Suppressor macrophage treated with lipopolysaccharide for 1 hour (primary cell): ENCODE measurements at regions not wholly inside any gene's neighbourhood (a gene's known extent, or its start where the extent isn't known, plus 50 kb on each side); places are given as distances from the start of the nearest gene placed in this dataset.
"Not testable (repeated sequence)": the region's sequence is repeated elsewhere in the genome, so short reads cannot be mapped to it uniquely, and the experiment has no call there.

Experiments used
- DNase-seq, 3 donors: peaks; one replicate each; pipeline ENCODE4 v3.0.0-alpha.2; 2020 to 2022

- DNase-seq = no peak
These were observed 218.3 kb upstream of the NRIP1 start for GRCh38 chr21:15283138-15283537.

- no peak for DNase-seq
These were observed 219.0 kb upstream of the NRIP1 start for GRCh38 chr21:15283789-15284188.

- no peak for DNase-seq
These were observed 220.8 kb upstream of the NRIP1 start for GRCh38 chr21:15285556-15285955.

- no peak for DNase-seq
These were observed 224.4 kb upstream of the NRIP1 start for GRCh38 chr21:15289246-15289645.

- no peak for DNase-seq
These were observed 225.4 kb upstream of the NRIP1 start for GRCh38 chr21:15289896-15290841.

- no peak for DNase-seq
These were observed 226.9 kb upstream of the NRIP1 start for GRCh38 chr21:15291621-15292266.

GRCh38 chr21:15293240-15293639 is 228.4 kb upstream of the NRIP1 start:
- DNase-seq = no peak

- DNase-seq = no peak
These were observed 231.1 kb upstream of the NRIP1 start for GRCh38 chr21:15295875-15296274.

- DNase-seq = no peak
These were observed 233.0 kb upstream of the NRIP1 start for GRCh38 chr21:15297824-15298223.

GRCh38 chr21:15298306-15298705 is 233.5 kb upstream of the NRIP1 start:
- DNase-seq = no peak

GRCh38 chr21:15298755-15299154 is 234.0 kb upstream of the NRIP1 start:
- DNase-seq = not testable (repeated sequence)

- DNase-seq = no peak
These were observed 235.3 kb upstream of the NRIP1 start for GRCh38 chr21:15300131-15300530.

- no peak for DNase-seq
These were observed 236.2 kb upstream of the NRIP1 start for GRCh38 chr21:15301014-15301413.

GRCh38 chr21:15301736-15302135 is 236.9 kb upstream of the NRIP1 start:
- no peak for DNase-seq

- no peak for DNase-seq
These were observed 241.5 kb upstream of the NRIP1 start for GRCh38 chr21:15306271-15306670.

GRCh38 chr21:15308333-15308732 is 243.5 kb upstream of the NRIP1 start:
- no peak for DNase-seq

GRCh38 chr21:15309022-15309590 is 244.3 kb upstream of the NRIP1 start:
- DNase-seq = no peak

- no peak for DNase-seq
These were observed 244.9 kb upstream of the NRIP1 start for GRCh38 chr21:15309721-15310120.

- DNase-seq = no peak
These were observed 246.7 kb upstream of the NRIP1 start for GRCh38 chr21:15311510-15311909.

- DNase-seq = not testable (repeated sequence)
These were observed 252.2 kb upstream of the NRIP1 start for GRCh38 chr21:15317034-15317433.

- no peak for DNase-seq
These were observed 254.9 kb upstream of the NRIP1 start for GRCh38 chr21:15319727-15320126.

- no peak for DNase-seq
These were observed 259.7 kb upstream of the NRIP1 start for GRCh38 chr21:15324542-15324941.

GRCh38 chr21:15326032-15326867 is 261.4 kb upstream of the NRIP1 start:
- DNase-seq = no peak
